HG02938 (cell line): ENCODE measurements at regions not wholly inside any gene's neighbourhood (a gene's known extent, or its start where the extent isn't known, plus 50 kb on each side); places are given as distances from the start of the nearest gene placed in this dataset.

Source experiments
- ATAC-seq: cut with Tn5 transposase; IDR thresholded peaks from one replicate; pipeline ENCODE4 v1.9.1; 2021; ENCODE audit warnings: mild to moderate bottlenecking, moderate library complexity; ENCODE audit not compliant: unreplicated experiment

DNA sequence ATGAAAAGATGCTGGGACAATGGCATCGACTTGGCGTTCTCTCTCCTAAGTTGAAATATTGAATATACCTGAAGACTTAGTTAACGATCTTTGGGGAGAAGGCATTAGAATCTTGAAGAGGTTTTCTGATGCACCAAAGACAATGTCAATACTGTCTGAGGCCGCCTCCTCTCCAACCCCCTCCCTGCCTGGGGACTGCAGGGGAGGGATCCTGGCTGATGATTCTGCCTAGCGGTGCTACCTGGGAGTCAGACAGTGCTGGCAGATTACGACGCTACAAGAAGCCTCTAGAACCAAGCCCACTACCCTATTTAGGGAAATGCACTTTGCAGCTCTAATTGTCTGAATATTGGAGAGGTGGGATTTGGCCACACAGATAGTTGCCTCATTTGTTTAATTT, 145.6 kb upstream of the HABP2 start:
- no peak for ATAC-seq

DNA sequence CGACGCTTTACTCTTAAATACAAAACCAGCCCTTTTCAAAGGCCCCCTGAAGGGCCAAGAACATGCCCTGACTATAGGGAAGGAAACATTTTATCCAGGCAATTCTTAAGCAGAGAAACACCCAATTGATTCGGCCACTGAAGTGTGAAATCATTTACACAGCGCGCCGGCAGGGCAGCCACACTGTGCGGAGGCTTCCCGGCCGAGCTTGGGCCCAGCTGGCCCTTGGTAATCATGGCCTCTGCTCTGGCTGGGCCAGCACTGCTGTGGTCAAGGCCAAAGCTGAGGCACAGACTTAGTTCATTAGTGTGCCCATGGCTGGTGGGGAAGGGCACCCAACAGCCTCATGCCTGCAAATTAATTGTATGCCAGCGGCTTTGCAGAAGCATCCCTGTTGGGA, 143.7 kb upstream of the HABP2 start:
- ATAC-seq = no peak

DNA sequence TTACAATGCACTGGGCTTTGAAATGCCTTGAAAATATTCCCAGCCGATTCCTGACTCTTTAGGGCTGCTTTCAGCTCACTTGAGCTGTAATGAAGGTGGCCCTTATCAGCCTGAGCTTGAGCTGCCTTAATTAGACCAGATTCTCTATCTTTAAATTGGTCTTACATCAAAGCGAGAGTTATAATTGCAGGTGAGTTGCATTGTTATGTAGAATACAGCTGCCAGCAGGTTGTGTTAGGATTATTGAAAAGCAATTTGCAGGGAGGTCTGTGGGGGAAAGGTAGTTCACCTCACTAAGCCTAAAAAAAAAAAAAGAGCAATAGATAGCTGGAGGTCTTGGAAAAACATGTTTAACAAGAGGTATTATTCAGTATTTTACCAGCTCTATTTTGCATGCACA, 142.2 kb upstream of the HABP2 start:
- no peak for ATAC-seq

DNA sequence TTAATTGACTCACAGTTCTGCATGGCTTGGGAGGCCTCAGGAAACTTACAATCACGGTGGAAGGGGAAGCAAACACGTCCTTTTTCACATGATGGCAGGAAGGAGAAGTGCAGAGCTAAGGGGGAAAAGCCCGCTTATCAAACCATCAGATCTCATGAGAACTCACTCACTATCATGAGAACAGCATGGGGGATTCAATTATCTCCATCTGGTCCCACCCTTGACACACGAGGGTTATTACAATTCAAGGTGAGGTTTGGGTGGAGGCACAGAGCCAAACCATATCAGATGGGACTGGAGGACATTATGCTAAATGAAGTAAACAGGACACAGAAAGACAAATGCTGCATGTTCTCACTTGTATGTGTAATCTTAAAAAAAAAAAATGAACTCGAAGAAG, 141.4 kb upstream of the HABP2 start:
- ATAC-seq = no peak

DNA sequence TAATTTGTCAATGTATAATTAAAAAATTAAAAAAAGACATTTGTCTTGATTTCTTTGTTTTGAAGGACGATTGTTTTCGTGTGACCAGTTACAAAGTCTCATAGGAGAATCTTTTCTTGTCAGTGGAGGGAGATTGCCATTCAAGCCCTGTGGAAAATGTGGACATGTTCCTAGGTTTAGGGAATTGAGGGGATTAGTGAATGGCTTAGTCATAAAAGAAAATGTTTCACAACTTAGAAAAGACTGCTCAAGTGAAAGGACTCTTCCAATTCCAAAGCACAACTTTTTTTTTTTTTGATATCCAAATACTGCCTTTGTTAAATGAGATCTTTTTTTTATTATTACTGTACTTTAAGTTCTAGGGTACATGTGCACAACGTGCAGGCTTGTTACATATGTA, 140.7 kb upstream of the HABP2 start:
- no peak for ATAC-seq

DNA sequence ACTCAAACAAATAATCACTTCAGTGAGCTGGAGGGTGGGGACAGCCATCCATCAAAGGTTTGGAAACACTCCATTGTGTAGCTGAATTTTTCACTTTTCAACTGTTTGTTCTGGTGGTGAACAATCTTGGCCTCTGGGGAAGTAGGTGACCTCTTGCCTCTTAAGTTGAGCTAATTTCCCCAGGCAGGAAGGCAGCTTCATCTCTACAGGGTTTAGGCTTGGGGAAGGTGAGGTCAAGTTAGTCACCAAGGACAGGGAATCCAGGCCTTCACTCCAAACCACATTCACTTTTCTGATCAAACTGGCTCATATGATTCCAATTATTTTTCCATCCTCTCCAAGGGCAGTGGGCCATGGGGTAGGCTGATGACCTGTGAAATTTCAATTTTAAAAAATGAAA, 138.3 kb upstream of the HABP2 start:
- ATAC-seq = no peak

DNA sequence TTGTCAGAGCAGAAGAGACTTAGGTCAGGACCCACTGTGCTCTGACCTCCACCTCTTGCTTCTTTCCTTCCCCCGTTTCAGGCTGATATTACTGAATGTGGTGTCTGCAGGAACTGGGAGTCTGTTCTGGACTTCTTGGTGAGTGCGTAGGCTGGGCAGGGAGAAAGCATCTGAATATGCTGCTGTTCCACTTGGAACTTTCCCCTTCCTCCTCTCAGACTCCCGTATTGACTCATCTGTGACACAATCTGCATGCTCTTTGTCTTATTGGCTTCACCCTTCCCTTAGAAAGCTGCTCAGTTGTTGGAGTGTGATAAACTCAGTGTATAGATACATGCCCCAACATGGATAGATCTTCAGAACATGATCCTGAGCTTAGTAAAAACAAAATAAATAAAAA, 137.6 kb upstream of the HABP2 start:
- no peak for ATAC-seq

DNA sequence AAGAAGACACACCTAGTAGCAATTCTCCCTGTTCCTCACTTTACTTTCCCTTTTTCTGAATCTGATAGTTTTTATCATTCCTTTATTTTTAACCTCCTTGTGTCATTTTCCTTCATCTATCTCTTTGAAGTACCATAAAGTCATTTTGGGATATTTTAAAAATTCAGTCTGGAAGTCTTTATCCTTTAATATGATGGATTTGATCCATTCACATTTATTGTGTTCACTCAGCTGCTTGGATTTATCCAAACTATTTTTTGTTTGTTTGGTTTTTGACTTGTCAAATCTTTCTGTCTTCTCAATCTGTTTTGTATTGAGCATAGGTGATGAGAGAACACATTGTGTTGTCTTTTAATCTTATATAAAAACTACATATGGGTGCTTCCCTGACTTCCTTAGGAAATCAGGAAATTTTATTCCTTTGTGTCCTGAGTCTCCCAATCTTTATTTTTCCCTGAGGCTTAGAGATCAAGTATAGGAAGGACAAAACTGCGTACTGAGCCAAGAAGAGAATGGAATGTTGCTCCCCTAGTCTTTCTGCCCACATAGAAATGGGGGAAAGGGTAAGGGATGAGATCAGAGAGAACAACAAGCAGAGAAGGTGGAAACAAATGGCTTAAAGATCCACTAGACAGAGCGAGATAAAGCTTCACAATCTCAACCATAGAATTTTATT, 132.7 kb upstream of the HABP2 start:
- ATAC-seq = no peak

DNA sequence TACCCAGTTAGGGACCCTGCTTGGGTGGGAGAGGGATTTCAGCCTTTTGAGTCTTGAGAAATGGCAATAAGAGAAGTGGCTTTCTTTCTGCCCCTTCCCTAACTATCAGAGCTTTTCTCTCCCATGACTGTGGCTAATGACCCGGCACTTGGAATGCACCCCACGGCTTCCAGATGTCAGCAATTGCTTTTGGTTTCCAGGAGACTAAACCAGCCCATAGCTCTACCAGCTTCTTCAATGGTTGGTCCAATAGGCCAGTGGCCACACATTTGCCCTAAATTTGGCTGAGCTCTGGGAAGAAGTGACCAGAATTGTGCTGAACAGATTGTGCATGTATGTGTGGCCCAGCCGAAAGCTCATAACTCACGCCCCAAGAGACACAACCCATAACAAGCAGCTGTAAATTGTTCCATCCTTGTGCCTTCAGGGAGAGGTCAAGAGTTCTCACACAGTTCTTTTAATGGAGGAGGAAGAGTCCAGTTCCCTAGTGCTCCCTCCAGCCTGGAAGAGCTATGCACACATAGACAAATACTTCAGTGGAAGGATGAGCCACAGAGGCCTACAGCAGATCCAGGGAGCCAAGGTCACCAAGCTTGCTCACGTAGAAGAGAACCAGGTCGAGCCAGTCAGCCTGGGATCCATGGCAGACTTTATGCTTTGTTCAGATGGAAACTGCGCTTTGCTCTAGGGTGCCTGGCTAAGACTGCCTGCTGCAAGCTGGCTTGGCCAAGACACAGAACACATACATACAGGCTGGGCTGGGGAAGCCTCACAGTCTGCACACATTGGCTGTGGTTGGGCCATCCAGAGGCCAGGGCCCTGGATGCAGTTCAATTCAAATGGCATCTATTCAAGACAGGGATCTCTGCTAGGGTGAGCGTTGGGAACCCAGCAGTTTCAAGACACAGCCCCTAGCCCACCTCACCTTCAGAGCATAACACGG, 131.8 kb upstream of the HABP2 start:
- ATAC-seq = no peak

DNA sequence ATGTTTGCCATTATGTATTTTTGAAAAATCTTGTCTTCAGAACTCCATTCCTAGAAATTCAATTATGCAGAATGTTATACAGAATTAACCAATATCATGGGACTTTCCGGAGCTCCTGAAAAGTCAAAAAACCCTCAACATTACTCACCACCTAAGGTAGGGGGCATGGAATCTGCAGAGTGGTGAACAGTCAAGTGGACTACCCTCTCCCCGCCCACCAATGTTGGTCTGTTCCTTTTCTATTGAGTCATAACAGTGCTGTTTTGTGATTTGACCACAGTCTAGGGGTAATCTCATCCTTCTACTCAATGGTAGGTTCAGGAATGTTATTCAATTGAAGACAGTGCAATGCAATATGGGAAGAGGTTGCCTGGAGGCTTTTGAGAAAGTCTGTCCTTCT, 130.5 kb upstream of the HABP2 start:
- ATAC-seq = no peak

DNA sequence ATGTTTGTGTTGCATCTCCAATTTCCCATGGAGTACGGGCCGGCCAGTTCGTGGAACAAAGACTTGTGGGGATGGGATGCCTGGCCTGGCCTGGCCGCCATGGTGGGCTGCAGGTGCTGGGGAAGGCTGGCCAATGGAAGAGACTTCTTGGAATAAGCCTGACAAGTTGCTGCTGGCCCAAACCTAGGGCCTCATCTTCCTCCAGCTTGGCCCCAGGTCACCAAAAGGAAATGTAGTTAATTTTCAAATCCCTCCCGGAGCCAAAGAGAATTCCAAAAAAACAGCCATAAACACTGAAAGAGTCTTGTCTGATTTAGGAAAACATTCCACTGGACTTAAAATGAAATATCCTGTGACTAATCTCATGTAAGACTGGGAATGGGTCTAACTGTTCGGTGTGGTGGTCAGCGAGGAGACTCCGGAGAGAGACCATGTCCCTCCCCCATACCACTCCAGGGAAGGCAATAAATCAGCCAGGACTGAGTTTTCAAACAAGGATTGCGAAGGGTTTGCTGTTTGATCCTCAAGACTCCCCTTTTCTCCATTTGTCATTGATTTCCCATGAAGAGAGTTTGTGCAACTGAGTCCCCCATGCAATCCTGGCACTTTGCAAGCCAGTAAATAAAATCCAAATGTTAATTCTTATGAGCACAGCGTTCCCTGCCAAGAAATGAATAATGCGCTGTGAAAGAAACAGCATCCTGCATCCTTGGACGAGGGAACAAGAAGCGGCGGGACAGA, 128.7 kb upstream of the HABP2 start:
- ATAC-seq = no peak

DNA sequence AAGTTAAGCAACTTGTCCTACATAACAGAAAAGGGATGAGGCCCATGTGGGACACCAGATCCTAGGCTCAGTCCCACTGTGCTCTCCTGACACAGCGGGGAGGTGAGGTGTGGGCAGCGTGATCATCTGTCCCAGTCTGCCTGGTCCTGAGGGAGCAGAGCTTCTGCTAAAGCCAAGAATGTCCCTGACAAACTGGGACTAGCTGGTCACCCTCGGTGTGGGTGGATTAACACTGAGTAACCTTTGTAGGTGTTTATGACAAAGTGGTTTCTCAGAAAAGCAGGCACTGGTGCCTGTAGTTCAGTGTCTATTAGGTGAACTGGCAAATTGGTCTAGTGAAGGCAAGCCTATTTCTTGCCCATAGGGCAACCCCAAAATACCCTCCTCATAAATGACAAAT, 127.8 kb upstream of the HABP2 start:
- ATAC-seq = no peak

DNA sequence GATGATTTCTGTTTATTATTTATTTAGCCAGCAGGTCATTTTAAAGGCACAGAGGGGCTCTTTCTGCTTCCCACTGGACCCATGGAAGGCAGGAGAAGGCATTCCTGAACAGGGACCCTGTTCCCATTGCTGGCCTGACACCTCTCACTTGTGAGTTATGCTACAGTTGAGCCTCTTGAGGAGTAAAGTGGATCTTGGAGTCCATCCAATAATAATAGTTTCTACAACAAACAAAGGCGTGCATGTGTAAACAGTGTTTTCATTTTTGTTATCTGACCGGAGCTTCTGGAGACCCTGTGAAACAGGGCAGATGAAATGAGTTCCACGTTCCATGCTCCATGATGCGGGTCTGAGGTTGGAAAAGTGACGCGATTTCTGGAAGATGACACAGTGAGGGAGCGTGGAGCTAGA, 127.3 kb upstream of the HABP2 start:
- ATAC-seq = no peak

DNA sequence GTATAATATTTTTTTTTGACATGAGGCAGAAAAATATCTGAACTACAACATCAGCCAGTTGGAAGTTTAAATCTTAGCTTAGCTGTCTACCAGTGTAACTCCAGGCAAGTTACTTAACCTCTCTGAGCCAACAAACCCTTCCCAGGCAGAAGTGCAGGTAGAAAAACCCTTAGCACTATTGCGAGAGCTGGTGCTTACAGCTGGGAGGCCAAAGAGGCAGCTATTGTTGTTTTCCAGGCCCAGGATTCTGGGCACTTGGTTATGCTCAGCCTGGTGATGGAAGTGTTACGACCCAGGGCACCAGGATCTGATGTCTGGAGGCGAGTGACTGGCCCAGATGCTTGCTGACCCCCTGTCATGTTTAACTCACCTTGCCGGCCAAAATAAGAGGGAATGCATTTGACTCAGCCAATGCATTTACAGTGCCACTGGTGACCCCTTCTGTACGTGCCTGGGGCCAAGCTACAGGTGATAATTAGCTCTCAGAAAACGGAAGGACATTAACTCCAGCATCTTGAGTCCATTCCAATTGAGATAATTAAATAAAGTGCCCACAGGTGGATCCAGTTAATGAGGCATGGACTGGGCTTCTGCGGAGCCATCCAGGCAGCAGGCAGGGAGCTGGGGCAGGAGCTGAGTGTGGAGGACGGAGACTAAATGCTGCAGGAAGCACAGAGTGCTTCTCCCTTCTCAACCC, 126.5 kb upstream of the HABP2 start:
- ATAC-seq = no peak

DNA sequence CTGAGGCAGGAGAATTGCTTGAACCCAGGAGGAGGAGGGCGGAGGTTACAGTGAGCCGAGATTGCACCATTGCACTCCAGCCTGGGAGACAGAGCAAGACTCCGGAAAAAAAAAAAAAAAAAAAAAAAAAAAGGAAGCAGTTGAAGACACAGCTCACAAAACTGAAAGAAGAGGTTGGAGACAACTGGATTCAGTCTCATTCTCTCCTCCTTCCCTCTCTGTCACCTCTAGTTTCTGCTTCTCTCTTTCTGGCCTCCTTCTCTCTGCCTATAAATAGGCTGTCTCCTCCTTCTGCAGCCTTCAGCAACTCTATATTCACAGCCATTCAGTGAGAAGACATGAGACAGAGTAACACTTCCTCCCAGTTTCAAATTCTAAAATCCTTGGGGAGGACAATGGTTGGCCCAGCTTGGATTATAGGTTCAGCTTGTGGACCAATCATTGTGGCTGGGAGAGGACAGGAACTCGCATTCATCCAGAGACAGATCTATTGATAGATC, 125.6 kb upstream of the HABP2 start:
- ATAC-seq = no peak

DNA sequence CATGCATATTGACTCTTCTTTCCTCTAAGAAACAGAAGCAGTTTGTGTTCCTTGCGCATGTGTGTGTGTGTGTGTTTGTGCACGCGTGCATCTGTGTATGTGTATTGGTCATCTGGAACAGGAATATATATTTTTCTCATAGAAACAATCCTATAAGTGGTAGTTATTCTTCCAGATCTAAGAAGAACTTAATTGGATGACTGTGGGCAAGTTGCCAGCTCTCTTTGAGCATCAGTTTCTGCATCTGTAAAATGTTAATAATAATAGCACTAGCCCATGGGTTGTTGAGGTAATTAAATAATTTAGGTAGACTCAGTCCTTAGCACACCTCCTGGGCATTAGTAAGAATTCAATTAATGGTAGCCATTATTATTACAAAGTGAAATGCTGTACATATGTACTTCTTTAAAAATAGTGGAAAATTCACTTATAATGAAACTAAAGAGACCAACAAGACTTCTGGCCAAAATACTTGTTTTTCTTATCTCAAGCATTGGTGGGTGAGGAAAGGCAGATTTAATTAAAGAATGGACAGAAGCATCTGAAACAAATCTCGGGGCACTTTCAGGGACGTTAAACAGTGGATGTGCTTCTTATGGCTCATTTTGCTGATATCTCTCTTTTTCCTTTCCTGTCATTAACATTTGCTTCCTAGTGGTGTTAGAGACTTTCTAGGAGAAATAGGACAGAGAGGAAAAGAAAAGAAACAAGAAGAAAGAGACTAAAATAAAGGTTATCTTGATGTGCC, 124.9 kb upstream of the HABP2 start:
- ATAC-seq = no peak

DNA sequence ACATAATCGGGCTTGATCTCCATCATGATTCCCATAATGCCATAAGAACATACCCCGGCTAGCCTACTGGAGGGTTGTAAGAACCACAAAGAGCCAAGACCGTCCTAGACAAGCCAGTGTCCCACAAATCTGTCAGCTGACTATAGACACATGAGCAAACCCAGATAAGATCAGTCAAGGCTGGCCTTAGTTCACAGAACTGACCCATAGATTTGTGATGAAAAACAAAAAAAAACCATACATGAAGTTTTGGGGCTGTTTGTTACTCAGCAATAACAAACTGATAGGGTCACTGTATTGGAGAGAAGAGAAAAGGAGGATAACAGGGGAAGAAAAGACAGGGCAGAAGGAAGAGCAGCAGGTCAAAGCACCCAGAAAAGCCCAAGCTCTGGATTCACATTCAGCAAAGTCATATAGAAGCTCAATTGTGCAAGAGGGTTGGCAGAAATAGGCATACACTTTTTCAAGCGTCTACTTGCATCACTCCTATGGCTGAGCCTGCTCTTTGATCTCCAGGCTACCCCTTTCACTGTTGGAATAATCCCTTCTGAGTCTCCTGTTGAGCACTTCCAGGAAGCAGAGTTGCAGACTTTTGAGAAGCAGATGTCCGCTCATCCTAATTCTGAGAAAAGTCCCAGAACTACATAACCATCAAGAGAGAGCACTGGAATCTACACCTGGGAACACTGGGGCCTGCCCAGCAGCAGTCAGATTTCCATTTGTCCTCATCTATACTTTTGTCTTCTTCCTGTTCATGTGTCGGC, 122.0 kb upstream of the HABP2 start:
- no peak for ATAC-seq

DNA sequence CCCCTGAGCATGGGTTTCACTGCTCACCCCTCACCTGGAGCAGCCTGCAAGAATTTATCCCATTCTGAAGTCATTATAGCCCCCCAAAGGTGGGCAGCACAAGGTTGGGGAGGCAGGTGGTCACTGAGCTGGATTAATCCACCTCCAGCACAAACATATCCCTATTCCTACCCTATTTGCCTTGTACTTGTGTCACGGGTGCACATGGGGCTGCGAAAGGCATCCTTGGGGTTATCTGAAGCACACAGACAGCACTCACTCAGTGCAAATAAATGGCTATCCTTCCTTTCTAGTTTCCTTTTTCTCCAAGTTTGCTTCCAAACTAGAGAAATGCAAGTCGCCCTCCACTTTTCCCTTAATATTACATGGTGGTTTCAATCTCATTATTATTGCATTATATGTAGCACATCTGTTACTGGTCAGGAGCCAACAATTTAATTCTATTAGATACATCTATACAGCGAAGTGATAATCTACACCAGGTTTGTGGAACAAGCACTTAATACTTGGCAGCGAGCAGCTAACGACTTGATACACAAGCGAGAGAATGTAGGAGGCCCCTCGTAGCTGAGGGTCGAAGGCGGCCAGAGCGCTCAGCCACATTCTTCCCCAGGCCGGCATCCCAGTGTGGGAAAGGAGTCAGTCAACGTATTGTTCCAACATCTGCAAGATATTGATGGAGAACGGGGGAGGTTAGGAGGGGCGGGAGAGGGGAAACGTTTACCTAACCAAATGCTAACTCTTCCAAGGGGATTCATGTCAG, 121.3 kb upstream of the HABP2 start:
- ATAC-seq = no peak

DNA sequence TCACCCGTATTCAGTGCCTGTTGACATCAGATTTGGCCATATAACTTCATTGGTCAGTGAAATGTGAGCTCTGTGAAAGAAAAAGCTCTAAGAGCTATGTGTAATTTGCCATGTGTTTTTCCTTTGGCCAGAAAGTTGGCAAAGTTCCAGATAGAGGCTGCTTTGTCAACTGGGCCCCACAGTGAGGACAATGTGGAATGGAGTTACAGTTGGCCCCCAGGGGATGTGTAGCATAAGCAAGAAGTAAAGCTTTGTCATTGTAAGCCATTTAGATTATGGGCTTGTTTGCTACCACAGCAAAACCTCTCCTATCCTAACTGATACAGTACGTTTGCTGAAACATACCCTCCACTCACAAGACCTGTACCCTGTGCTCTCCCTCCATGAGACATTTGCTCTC, 119.1 kb upstream of the HABP2 start:
- ATAC-seq = no peak
